ENCODE measurements at regions not wholly inside any gene's neighbourhood (a gene's known extent, or its start where the extent isn't known, plus 50 kb on each side); places are given as distances from the start of the nearest gene placed in this dataset.

DNA sequence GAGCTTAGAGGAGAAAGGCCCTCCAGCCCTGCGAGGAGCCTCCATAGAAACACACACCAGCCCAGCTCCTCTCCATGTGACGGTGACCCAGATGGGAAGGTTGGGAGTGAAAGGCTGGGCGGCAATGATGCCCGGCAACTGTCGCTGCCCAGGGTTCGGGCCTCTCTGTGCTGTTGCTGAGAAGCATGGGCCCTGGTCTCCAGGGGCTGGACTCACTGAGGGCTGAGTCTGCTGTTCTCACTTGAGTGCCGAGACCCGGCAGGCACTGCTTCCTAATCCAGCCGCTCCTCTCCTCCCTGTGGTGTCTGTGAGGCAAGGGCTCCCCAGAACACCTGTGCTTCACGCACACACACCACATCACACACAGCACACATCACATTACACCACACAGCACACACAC is 493.6 kb downstream of the GADD45G start:
- no peak for DNase-seq (ENCODE audit: low spot score)

DNA sequence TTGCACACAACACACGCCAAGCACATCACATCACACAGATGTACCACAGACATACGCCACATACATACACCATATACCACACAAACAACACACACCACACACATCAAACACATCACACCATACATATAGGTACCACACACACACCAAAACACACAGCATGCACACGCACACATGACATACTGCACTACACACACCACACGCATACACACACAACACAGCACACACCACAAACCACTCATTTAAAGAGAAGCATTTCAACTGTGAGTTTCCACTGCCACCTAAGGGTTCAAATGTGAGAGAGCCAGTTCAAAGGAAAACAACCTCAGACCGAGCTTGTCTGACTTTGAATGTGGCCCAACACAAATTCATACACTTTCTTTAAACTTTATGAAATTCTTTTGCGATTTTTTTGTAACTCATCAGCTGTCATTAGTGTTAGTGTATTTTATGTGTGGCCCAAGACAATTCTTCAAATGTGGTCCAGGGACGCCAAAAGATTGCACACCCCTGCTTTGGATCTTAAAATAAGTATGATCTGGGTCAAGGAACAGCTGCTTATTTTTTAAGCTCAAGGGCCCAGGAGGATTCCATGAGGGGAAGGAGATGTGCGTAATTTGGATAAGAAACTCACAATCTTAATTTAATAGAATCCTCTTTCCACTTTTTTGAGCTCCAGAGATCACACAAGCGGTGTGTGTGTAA is 494.6 kb downstream of the GADD45G start:
- DNase-seq (ENCODE audit: low spot score), result peak; percentile 75

DNA sequence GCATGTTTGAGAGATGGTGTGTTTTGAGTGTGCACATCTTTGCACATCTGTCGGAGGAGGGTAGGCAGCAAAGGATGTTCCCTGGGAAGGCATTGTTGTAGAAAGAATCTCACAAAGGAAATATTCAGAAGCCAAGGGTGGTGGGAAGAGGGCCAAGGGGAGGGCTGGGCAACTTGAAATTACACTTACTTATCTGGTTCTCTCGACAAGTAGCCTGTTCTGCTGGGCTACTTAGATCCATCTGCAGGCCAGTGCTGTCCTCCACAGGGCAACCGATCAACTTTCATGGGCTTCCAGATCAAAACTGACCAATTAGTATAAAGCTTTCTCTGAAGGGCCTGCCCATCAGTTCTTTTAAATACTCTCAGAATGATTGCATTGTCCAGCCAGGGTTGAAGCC is 495.2 kb downstream of the GADD45G start:
- no peak for DNase-seq (ENCODE audit: low spot score)

DNA sequence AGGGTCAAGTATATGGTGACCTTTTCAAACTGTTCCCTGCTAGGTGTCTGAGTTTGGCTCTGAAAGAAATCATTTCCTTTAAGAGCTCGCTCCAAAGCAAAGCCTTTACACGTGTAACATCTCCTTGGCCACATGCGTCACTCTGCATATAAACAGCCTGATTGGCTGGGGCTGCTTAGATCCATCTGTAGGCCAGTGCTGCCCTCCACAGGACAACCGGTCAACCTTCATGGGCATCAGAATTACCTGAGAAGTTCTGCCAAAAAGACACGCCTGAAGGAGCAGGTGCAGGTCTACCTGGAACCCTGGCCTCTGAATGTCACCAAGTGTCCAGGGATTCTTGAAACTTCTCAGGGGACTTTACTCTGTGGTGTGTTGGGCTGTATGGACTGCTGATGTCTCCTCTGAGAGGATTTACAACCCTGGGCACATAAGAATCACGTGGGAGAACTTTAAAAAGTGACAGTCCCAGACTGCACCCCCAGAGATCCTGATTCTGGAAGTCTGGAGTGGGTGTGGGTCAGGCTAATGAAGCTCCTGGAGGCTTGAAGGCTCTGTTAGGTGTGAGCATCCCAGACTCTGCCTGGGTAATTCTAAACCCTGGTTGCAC is 497.6 kb downstream of the GADD45G start:
- peak; percentile 89 for DNase-seq (ENCODE audit: low spot score)

DNA sequence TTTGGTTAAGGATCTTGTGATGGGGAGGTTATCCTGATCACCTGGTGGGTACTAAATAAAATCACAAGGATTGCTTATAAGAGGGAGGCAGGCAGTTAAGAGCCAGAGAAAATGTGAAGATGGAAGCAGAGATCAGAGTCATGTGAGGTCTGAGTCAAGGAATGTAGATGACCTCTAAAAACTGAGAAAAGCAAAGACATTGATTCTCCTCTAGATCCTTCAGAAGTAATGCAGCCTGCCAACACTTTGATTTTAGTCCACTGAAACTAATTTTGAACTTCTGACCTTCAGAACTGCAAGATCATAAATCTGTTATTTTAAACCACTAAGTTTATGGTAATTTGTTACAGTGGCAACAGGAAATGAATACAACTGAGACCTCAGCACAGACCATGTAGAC is 499.0 kb downstream of the GADD45G start:
- DNase-seq (ENCODE audit: low spot score), result no peak

DNA sequence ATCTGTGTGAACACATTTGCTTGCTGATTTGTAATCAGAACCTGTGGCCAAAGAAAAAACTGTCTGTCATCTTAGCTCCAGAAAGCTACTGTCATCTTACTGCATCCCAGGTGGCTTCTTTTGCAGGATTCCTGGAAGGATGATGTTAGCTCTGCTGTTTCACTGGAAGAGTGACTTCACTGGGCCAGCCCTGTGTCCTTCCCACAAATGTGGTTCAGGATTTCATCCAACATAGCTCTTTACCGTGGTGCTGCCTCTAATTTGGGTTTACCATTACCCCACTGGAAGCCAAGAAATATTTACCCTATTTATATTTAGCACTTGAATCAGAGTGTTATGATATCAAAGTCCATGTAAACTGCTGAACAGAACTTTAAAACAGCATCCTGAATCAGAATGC is 501.0 kb downstream of the GADD45G start:
- no peak for DNase-seq (ENCODE audit: low spot score)

DNA sequence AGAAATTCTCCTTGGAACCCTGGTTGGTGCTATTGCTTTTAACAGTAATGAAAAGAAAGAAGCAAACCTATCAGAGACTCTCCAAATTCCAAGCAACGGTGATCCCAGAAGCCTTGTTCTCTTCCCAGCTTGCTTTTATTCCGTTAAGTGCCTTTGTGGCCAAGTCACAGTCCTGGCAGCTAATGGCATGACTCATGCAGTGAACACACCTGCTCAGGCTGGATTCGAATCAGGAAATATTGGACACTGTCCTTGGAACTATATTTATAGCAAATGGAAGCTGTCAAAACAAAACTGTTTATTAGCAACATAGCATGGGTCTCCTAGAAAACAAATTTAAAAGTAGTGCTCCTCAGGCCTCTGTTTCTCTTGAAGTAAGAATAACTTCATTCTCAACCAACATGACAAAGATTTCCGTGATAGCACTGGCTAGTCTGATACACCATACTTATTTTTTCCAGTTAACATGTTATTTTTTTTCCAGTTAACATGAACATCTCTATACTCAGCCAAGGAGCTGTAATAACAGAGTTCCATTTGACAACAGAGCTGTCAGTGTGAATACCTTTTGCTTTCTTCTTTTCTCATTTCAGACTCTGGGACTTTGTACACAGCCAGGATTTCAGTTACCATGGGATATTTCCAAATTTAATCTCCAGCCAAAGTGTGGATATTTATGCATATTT is 502.4 kb downstream of the GADD45G start:
- DNase-seq (ENCODE audit: low spot score), result peak; percentile 22

DNA sequence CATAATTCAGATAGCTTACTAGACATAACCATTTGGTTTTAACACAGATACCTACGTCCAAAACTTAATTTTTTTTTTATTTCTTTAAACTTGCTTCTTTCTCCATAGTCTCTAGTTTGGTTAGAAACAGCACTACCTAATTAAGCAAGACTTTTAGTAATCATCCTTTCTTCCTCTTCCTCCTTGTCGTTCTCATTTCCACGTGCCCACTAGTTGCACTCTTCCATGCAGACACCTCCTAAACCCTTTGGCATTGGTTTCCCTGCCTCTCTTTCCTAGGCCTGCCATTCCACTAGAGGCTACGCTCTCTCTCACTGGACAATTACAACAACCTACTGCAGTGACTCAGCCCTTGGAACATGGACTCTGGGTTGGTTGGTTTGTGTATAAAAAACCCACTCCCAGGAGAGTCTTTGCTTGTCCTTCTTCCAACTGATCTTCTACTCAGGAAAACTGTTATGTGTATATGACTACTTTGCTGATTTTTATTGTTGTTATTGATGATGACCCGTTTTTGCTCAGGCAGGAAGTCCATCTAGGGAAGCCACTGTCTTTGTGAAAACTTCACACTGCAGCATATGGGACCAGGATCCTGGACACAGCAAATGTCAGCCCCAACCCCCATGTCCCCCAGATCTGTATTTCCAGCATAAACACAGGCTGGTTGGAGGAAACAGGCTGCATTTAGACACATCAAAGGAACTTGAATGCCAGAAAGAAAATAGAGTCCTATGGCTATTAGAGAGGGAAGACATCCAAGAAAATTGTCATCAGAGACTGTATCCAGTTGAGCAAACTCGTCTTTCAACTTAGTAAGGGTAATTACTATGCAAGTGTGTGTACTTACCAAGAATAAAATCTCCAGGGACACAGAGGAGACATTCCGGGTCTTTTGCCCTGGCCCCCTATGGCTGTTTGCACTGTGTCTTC is 503.2 kb downstream of the GADD45G start:
- no peak for DNase-seq (ENCODE audit: low spot score)

DNA sequence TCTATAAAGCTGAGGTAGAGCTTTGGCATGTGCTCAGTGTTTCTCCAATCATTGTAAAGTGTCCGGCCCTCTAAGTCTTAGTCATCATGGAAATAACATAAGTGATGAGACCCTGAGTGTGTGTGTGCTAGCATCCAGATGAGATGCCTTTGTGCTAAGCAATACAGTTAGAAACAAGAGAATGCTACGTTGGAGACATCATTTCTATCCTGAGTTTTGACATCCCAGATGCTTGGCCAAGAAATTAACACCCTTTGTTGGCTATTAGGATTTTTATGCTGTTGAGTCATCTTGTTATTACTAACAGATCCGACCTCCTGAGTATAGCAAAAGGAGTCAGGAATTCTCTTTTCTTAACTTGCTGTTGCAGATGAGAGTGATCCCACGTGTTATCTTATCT is 508.0 kb downstream of the GADD45G start:
- DNase-seq (ENCODE audit: low spot score), result no peak

DNA sequence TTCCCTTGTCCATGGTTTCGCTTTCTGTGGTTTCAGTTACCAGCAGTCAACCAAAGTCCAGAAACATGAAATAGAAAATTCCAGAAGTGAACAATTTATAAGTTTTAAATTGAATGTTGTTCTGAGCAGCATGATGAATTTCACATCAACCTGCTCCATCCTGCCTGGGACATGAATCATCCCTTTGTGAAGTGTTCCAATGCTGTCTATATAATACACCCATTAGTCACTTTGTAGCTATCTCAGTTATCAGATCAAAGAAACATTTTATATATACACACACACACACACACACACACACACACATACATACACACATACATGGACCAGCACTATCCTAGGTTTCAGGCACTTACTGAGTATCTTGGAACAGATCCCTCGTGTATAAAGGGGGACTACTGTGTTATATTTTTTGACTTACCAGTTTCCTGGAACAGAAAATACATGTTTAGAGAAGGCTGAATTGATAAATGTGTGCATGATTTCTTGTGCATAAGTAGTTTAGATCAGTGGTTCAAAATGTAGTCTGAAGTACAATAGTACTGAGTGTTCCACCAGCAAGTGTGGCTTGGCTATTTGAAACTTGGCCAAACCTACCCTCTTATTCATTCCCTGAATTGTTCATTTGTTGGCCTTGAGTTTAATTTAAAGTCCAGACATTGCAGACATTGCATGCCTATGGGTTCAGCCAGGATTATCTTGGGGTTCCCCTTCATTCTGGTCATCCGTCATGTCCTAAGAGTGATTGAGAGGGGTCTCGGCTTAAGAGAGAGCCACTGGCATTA is 510.0 kb downstream of the GADD45G start:
- DNase-seq (ENCODE audit: low spot score), result no peak

DNA sequence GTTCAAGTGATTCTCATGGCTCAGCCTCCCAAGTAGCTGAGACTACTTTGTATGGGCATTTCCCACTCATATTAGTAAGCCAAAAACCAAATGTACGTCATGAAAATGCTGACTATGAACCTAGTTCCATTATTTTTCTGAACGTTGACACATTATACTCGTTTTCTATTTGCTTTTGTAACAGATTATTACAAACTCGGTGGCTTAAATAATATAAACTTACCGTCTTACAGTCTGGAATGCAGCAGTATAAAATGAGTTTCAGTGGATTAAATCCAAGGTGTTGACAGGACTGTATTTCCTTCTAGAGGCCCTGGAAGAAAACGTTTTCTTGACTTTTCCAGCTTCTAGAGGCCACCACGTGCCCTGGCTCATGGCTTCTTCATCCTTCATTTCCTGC is 517.0 kb downstream of the GADD45G start:
- no peak for DNase-seq (ENCODE audit: low spot score)

DNA sequence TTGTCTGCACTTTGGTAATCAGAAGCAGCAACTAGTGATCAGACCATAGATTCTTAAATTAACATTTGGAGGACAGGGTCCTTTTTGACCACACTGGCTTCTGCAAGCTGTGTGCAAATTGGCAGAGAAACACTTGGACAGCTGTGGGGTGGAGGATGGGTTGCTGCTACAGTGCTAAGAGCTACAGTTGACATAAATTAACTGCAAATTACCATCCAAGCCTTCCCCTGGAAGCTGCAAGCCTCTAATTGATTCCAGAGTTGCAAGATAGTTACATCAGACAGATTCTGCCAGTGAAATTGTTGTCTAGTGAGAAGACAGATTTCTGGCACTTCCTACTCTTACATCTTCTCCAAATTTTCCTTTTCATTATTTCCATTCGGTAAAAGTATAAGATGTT is 517.7 kb downstream of the DIRAS2 start:
- no peak for DNase-seq (ENCODE audit: low spot score)

DNA sequence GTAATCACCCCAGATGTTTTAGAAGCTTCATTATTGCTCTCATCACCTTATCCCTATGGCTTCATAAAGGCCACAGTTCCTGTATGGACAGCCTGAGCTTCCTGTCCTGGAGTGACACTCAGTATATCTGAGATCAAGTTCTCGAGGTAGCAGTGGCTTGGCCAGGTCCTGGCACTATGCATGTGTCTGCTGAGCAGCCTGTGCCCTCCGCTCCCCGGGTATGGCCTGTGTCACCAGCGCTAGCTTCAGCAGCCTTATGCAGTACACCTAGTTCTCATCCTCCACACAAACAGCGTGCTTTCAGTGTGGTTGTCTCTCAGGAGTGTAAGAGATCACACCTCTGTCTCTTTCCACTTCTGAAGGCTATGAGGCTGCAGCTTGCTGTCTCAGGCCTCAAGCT is 514.7 kb downstream of the DIRAS2 start:
- no peak for DNase-seq (ENCODE audit: low spot score)

DNA sequence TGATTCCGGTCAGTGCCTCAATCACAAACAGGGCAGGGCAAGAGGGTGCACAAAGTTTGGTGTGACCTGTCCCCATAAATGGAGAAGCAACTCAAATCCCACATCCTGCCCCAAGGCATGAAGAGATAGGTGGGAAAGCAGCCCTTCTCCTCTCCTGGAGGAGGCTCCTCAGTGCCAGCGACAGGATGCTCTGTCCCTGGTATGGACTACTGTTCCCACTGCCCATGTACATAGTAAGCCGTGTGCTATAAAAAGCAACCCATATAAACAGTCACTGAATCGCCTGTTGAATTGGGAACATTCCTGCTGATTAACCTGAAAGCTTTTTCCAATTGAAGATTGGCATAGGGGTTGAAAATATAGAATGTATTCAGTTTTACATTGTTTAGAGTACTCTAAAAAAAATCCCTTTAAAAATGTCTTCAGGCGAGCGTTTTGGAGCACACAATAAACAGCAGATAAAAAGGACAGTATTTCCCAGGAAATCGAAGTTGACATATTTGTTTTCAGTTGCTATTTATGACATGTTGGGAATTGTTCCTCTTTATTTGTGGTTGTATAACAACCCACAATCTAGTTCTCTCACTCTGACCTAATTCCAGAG is 513.9 kb downstream of the DIRAS2 start:
- DNase-seq (ENCODE audit: low spot score), result no peak

DNA sequence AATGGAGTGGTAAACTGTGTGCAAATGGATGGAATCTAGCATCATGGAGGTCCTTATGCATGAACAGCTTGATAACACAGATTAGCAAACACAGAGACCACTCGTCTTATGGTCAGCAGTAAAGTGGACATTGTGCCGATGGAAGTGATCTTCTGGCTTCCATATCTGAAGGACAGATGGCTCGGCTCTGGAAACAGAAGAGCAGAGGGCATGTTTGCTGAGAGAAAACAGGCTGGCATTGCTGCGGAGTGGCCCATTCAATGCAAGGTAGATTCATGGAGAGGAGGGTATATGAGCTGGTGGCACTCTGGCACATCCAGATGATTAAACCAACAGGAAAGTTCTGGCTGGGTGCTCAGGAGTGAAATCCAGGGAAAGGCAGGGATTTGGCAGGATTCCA is 513.2 kb downstream of the DIRAS2 start:
- DNase-seq (ENCODE audit: low spot score), result no peak

DNA sequence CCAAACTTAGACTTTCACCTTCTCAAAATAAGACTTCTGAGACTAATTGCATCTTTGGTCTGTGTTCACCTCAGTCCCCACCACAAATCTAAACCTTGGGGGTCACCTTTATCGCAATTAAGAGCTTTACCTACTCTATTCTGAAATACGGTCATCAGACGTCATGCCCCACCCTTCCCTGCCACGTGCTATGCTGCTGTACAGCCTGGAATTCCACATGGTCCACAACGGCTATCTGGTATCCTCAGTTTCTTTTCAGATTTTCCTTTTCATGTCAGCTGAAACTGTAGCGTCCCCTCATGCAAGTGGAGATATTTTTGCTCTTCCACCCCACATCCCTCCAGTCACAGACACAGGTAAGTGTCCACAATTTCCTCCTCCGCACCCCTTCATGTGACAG is 511.1 kb downstream of the DIRAS2 start:
- no peak for DNase-seq (ENCODE audit: low spot score)

DNA sequence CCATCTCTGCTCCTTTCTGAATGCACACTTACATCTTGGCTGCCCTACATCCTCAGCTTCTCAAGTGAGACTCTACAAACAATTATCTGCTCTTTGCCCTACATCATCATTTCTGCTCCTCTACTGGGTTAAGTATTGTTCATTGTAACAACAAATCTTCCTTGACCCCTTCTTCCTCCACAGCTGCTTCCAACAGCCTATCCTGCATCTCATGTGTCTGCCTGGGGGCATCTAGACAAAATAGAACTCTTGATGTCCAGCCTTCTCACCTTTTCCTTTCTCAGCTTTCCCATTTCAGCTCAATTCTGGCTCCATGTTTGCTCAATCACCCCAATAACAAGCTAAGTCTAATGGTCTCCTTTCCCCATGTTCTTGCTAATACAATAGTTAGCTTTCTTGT is 509.8 kb downstream of the DIRAS2 start:
- no peak for DNase-seq (ENCODE audit: low spot score)

DNA sequence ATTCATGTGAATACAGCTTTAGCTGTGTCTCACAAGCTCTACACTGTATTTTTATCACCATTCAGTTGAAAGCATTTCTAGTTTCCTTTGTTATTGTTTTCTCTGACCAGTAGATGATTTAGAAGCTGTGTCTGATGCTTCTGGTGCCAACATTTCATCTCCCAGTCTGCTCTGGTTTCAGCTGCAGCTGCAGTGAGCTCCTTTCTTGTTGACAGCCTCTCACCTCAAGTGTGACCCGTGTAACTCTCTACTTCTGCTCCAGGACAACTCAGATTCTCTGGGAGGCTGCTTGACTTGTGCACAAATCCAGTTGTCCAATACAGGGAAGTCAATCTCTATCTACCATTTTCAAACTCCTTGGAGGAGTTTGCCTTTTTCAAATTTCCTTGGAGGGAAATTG is 504.8 kb downstream of the DIRAS2 start:
- DNase-seq (ENCODE audit: low spot score), result no peak

DNA sequence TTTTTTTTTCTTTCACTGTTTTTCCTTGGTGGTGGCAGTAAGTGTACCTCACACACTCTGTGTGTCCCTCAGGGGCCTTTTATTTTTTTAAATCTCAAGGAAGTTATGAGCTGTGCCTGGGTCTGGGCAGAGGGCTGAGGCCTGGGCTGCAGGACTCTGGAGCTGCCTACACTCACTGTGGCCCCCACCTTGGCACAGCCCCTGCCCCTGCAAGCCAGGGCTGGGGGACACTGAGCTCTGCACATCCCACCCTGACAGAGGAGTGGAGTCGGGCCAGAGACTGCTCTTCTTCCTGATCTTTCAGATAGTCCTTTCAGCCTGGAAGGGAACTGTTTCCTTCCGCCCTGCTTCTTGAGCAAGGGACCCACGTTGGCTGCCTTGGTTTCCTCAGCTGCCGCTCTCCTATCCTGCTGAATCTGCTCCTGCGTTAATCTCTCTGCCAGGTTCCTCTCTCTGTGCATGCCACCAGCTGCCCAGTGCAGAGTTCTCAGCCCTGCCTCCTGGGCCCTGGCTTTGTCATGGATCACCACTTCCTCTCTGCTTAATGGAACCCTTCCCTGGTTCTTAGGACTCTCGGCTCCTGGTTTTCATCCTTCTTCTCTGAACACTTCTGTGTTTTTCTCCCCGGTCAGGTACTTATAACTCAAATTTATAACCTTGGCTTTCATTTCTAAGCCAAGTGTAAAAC is 502.3 kb downstream of the DIRAS2 start:
- DNase-seq (ENCODE audit: low spot score), result no peak

DNA sequence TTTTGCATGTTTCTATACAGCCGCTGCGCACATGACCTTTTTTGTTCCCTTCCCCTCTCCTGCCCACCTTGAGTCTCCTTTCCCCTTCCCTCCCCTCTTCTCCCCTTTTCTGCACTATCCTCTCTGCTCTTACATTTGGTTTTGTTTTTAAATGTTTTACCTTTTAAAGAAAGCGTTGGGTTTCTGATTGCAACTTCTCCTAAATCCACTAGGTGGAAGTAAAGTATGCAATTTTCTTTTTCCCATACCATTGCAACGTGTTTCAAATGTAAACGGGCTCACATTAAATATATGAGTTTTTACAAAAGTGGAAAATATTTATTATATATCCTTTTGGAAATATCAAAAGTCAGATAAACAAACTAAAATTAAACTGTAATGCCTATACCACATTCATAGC is 500.9 kb downstream of the DIRAS2 start:
- DNase-seq (ENCODE audit: low spot score), result peak; percentile 22

DNA sequence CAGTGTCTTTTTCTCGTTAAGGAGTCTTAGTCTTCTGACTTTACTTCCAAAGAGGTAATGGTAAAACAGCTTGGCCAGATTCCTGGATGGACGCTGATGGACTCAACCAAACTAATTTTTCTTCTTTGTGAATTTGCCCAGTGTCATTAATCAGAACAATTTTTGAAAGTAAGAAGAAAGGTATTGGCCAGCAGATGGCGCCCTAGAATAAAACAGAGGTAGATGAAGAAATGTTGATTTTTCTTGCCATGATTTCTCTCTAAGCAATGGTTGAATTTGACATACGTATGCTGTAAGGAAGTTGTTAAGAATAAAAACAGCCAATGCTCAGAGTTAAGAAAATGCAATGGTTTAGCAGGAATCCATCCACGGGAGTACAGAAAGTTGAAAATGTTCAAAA is 500.0 kb downstream of the DIRAS2 start:
- DNase-seq (ENCODE audit: low spot score), result peak; percentile 53
